HEK293 (cell line): ENCODE measurements at regions not wholly inside any gene's neighbourhood (a gene's known extent, or its start where the extent isn't known, plus 50 kb on each side); places are given as distances from the start of the nearest gene placed in this dataset.
A peak's percentile ranks its signal among the peaks of the same experiment; 100 is the strongest.

Experiments used
- CTCF ChIA-PET: fragments of 350-600 bp; formaldehyde crosslinking; extraction: SDS; loops from one replicate; lab custom pipeline; 2021; ENCODE audit warnings: antibody characterized with exemption; lab: Yijun Ruan, JAX
- POLR2A ChIA-PET: fragments of 300-600 bp; formaldehyde crosslinking; extraction: SDS; loops from one replicate; lab custom pipeline; 2020; ENCODE audit warnings: antibody characterized with exemption, inconsistent platforms; lab: Yijun Ruan, JAX
- H3K27ac ChIP-seq: fragments of 200-500 bp; sonication (Bioruptor generic); 2 replicates; pipeline ENCODE4 v1.5.1; 2014; ENCODE audit warnings: low read depth, low read length, control low read depth, inconsistent platforms; ENCODE audit errors: extremely low read depth
- H3K36me3 ChIP-seq, 2 experiments: fragments of 200-500 bp in 1 of 2; sonication (Bioruptor generic) in 1 of 2; 1 replicate in 1 of 2; 2 replicates in 1 of 2; pipeline ENCODE4 v1.5.1; 2014 to 2017; ENCODE audit warnings: inconsistent platforms in 2 of 2, low read length in 2 of 2; ENCODE audit not compliant: control insufficient read depth in 2 of 2, insufficient read depth in 1 of 2
- H3K4me1 ChIP-seq: fragments of 200-500 bp; sonication (Bioruptor generic); 2 replicates; pipeline ENCODE4 v1.5.1; 2014; ENCODE audit warnings: mild to moderate bottlenecking, low read length, inconsistent platforms; ENCODE audit not compliant: control insufficient read depth, insufficient read depth
- H3K4me3 ChIP-seq: 2 replicates; pipeline ENCODE4 v1.5.1; 2011; ENCODE audit warnings: low read depth, mild to moderate bottlenecking, control low read depth, low read length, moderate library complexity
- H3K9me3 ChIP-seq: fragments of 200-500 bp; sonication (Bioruptor generic); 2 replicates; pipeline ENCODE4 v1.5.1; 2014; ENCODE audit warnings: low read depth, low read length, inconsistent platforms; ENCODE audit not compliant: control insufficient read depth, insufficient read depth
- FEZF1 ChIP-seq: fragments of 450-650 bp; formaldehyde crosslinking; IDR thresholded peaks from 2 replicates; pipeline ENCODE4 v1.5.1; 2016; ENCODE audit warnings: missing biosample characterization, missing genetic modification characterization
- GLIS2 ChIP-seq: fragments of 450-650 bp; formaldehyde crosslinking; IDR thresholded peaks from 2 replicates; pipeline ENCODE4 v1.5.1; 2016; ENCODE audit warnings: missing biosample characterization, missing genetic modification characterization
- PATZ1 ChIP-seq: fragments of 450-650 bp; formaldehyde crosslinking; IDR thresholded peaks from 2 replicates; pipeline ENCODE4 v1.5.1; 2016; ENCODE audit warnings: missing biosample characterization, missing genetic modification characterization
- SP3 ChIP-seq: fragments of 450-650 bp; formaldehyde crosslinking; IDR thresholded peaks from 2 replicates; pipeline ENCODE4 v1.5.1; 2016; ENCODE audit warnings: missing biosample characterization, missing genetic modification characterization
- ZBTB17 ChIP-seq: fragments of 450-650 bp; formaldehyde crosslinking; IDR thresholded peaks from 2 replicates; pipeline ENCODE4 v1.5.1; 2016; ENCODE audit warnings: missing biosample characterization, missing genetic modification characterization
- ZBTB44 ChIP-seq: fragments of 450-650 bp; IDR thresholded peaks from 2 replicates; pipeline ENCODE4 v1.5.1; 2018; ENCODE audit warnings: missing biosample characterization, mild to moderate bottlenecking, missing genetic modification characterization
- ZBTB48 ChIP-seq: fragments of 450-650 bp; formaldehyde crosslinking; IDR thresholded peaks from 2 replicates; pipeline ENCODE4 v1.5.1; 2016; ENCODE audit warnings: missing biosample characterization, missing genetic modification characterization
- ZNF140 ChIP-seq: fragments of 450-650 bp; formaldehyde crosslinking; IDR thresholded peaks from 2 replicates; pipeline ENCODE4 v1.5.1; 2016; ENCODE audit warnings: missing biosample characterization, missing genetic modification characterization
- ZNF214 ChIP-seq: fragments of 450-650 bp; formaldehyde crosslinking; IDR thresholded peaks from 2 replicates; pipeline ENCODE4 v1.5.1; 2017; ENCODE audit warnings: missing biosample characterization, mild to moderate bottlenecking, missing genetic modification characterization, borderline replicate concordance
- ZNF248 ChIP-seq: fragments of 450-650 bp; formaldehyde crosslinking; IDR thresholded peaks from 2 replicates; pipeline ENCODE4 v1.5.1; 2017; ENCODE audit warnings: missing biosample characterization, missing genetic modification characterization
- ZNF394 ChIP-seq: fragments of 450-650 bp; formaldehyde crosslinking; IDR thresholded peaks from 2 replicates; pipeline ENCODE4 v1.5.1; 2016; ENCODE audit warnings: missing biosample characterization, missing genetic modification characterization, mild to moderate bottlenecking, moderate library complexity, borderline replicate concordance
- ZNF416 ChIP-seq: fragments of 450-650 bp; formaldehyde crosslinking; IDR thresholded peaks from 2 replicates; pipeline ENCODE4 v1.5.1; 2016; ENCODE audit warnings: missing biosample characterization, missing genetic modification characterization
- ZNF423 ChIP-seq: fragments of 450-650 bp; formaldehyde crosslinking; IDR thresholded peaks from 2 replicates; pipeline ENCODE4 v1.5.1; 2016; ENCODE audit warnings: missing biosample characterization, missing genetic modification characterization
- ZNF426 ChIP-seq: fragments of 450-650 bp; formaldehyde crosslinking; IDR thresholded peaks from 2 replicates; pipeline ENCODE4 v1.5.1; 2017; ENCODE audit warnings: missing biosample characterization, missing genetic modification characterization, mild to moderate bottlenecking, inconsistent platforms, moderate library complexity
- ZNF514 ChIP-seq: fragments of 450-650 bp; formaldehyde crosslinking; IDR thresholded peaks from 2 replicates; pipeline ENCODE4 v1.5.1; 2016; ENCODE audit warnings: missing biosample characterization, missing genetic modification characterization
- ZNF529 ChIP-seq: fragments of 450-650 bp; formaldehyde crosslinking; IDR thresholded peaks from 2 replicates; pipeline ENCODE4 v1.5.1; 2017; ENCODE audit warnings: missing genetic modification characterization, missing biosample characterization; ENCODE audit not compliant: insufficient replicate concordance
- ZNF544 ChIP-seq: fragments of 450-650 bp; formaldehyde crosslinking; IDR thresholded peaks from 2 replicates; pipeline ENCODE4 v1.5.0; 2017; ENCODE audit warnings: missing biosample characterization, missing genetic modification characterization
- ZNF571 ChIP-seq: fragments of 450-650 bp; formaldehyde crosslinking; IDR thresholded peaks from 2 replicates; pipeline ENCODE4 v1.5.0; 2017; ENCODE audit warnings: missing biosample characterization, missing genetic modification characterization
- ZNF600 ChIP-seq: fragments of 450-650 bp; formaldehyde crosslinking; IDR thresholded peaks from 2 replicates; pipeline ENCODE4 v1.5.1; 2016; ENCODE audit warnings: missing biosample characterization, missing genetic modification characterization
- ZNF629 ChIP-seq: fragments of 450-650 bp; formaldehyde crosslinking; IDR thresholded peaks from 2 replicates; pipeline ENCODE4 v1.5.1; 2017; ENCODE audit warnings: missing biosample characterization, missing genetic modification characterization
- ZNF776 ChIP-seq: fragments of 450-650 bp; formaldehyde crosslinking; IDR thresholded peaks from 2 replicates; pipeline ENCODE4 v1.5.0; 2017; ENCODE audit warnings: missing biosample characterization, missing genetic modification characterization, borderline replicate concordance
- ZNF792 ChIP-seq: fragments of 450-650 bp; formaldehyde crosslinking; IDR thresholded peaks from 2 replicates; pipeline ENCODE4 v1.5.1; 2016; ENCODE audit warnings: missing biosample characterization, missing genetic modification characterization
- TF ChIP-seq, protein P1 (sequence below): fragments of 450-650 bp; formaldehyde crosslinking; conservative IDR thresholded peaks from 2 replicates; pipeline ENCODE4 v1.5.1; 2016; ENCODE audit warnings: low read depth, missing biosample characterization, missing genetic modification characterization
- TF ChIP-seq, protein P2 (sequence below): fragments of 450-650 bp; formaldehyde crosslinking; IDR thresholded peaks from 2 replicates; pipeline ENCODE4 v1.5.1; 2016; ENCODE audit warnings: missing biosample characterization, missing genetic modification characterization
- TF ChIP-seq, protein P3 (sequence below): fragments of 450-650 bp; formaldehyde crosslinking; IDR thresholded peaks from 2 replicates; pipeline ENCODE4 v1.5.1; 2017; ENCODE audit warnings: missing biosample characterization, missing genetic modification characterization

- TF ChIP-seq, protein P1, sequence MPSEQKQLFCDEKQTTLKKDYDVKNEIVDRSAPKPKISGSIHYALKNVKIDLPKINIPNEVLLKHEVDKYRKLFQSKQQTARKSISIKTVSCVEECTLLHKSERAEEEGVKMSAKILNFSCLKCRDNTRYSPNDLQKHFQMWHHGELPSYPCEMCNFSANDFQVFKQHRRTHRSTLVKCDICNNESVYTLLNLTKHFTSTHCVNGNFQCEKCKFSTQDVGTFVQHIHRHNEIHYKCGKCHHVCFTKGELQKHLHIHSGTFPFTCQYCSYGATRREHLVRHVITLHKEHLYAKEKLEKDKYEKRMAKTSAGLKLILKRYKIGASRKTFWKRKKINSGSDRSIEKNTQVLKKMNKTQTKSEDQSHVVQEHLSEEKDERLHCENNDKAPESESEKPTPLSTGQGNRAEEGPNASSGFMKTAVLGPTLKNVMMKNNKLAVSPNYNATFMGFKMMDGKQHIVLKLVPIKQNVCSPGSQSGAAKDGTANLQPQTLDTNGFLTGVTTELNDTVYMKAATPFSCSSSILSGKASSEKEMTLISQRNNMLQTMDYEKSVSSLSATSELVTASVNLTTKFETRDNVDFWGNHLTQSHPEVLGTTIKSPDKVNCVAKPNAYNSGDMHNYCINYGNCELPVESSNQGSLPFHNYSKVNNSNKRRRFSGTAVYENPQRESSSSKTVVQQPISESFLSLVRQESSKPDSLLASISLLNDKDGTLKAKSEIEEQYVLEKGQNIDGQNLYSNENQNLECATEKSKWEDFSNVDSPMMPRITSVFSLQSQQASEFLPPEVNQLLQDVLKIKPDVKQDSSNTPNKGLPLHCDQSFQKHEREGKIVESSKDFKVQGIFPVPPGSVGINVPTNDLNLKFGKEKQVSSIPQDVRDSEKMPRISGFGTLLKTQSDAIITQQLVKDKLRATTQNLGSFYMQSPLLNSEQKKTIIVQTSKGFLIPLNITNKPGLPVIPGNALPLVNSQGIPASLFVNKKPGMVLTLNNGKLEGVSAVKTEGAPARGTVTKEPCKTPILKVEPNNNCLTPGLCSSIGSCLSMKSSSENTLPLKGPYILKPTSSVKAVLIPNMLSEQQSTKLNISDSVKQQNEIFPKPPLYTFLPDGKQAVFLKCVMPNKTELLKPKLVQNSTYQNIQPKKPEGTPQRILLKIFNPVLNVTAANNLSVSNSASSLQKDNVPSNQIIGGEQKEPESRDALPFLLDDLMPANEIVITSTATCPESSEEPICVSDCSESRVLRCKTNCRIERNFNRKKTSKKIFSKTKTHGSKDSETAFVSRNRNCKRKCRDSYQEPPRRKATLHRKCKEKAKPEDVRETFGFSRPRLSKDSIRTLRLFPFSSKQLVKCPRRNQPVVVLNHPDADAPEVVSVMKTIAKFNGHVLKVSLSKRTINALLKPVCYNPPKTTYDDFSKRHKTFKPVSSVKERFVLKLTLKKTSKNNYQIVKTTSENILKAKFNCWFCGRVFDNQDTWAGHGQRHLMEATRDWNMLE (tag by site-specific recombination), result no peak
- TF ChIP-seq, protein P2, sequence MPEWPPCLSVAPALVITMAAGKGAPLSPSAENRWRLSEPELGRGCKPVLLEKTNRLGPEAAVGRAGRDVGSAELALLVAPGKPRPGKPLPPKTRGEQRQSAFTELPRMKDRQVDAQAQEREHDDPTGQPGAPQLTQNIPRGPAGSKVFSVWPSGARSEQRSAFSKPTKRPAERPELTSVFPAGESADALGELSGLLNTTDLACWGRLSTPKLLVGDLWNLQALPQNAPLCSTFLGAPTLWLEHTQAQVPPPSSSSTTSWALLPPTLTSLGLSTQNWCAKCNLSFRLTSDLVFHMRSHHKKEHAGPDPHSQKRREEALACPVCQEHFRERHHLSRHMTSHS (tag by site-specific recombination), result no peak
- TF ChIP-seq ZBTB44 (tag by site-specific recombination), result no peak
- TF ChIP-seq ZNF571 (tag by site-specific recombination), result no peak
- TF ChIP-seq ZNF529 (tag by site-specific recombination), result no peak
- no peak for TF ChIP-seq ZNF544 (tag by site-specific recombination)
- no peak for TF ChIP-seq ZNF514 (tag by site-specific recombination)
- TF ChIP-seq ZNF416 (tag by site-specific recombination), result no peak
- no peak for TF ChIP-seq GLIS2 (tag by site-specific recombination)
- no peak for TF ChIP-seq SP3 (tag by site-specific recombination)
These were observed 276.3 kb upstream of the DKK2 start (continued) for GRCh38 chr4:107312366-107312765.

DNA sequence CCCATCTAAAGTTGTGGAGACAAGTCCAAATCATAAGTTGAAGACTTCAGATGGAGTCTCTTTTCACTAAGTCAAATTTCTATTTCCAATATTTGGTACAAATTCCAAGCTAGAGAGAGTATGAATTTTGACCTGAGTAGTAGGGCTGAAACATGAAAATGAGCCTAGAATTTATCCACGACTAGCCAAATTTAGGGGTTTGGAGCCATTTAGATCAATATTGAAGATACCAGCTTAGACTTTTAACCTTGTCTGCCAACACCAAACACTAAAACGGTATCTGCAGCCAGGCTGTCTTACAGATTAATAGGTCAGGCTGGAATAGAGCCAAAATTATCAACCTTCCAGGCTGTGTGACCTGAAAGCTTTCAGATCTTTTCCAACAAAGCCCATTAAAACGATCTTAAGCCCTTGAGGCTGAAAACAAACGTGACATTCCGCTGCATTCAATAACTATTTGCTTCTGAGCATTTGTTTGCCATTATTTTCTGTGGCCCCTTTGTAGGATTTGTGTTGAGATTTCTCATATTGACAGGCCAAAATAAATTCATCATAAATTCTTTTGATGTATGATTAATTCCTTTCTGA is 268.7 kb upstream of the DKK2 start:
- H3K4me1 ChIP-seq, result no peaks in the 10 kb centered on the region
- CTCF ChIA-PET, result interaction anchor here (0.7 kb wide), 1 partner anchor 47 kb away, joined by 4 read pairs; no protein-coding TSS in a partner anchor
- no peaks in the 10 kb centered on the region for H3K9me3 ChIP-seq
- POLR2A ChIA-PET, result no interaction called here
- H3K36me3 ChIP-seq, result no peaks in the 10 kb centered on the region
- no peak overlapping the region for H3K27ac ChIP-seq
- no peak overlapping the region for H3K4me3 ChIP-seq
- TF ChIP-seq FEZF1 (tag by site-specific recombination) (no peak; the same call in 1 of the 2 replicates), ZBTB17 (no peak), ZNF214 (tag by site-specific recombination) (no peak), ZNF629 (no peak), ZNF426 (tag by site-specific recombination) (no peak), ZNF140 (no peak), ZNF792 (no peak), ZNF394 (no peak), PATZ1 (no peak), ZBTB48 (tag by site-specific recombination) (no peak), ZNF600 (tag by site-specific recombination) (no peak), ZNF423 (no peak), ZNF776 (no peak), ZNF248 (tag by site-specific recombination) (no peak)
- TF ChIP-seq, protein P3, sequence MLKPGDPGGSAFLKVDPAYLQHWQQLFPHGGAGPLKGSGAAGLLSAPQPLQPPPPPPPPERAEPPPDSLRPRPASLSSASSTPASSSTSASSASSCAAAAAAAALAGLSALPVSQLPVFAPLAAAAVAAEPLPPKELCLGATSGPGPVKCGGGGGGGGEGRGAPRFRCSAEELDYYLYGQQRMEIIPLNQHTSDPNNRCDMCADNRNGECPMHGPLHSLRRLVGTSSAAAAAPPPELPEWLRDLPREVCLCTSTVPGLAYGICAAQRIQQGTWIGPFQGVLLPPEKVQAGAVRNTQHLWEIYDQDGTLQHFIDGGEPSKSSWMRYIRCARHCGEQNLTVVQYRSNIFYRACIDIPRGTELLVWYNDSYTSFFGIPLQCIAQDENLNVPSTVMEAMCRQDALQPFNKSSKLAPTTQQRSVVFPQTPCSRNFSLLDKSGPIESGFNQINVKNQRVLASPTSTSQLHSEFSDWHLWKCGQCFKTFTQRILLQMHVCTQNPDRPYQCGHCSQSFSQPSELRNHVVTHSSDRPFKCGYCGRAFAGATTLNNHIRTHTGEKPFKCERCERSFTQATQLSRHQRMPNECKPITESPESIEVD (tag by site-specific recombination), result peak; percentile 33; the same call in 1 of the 2 replicates
